ENCODE measurements at regions not wholly inside any gene's neighbourhood (a gene's known extent, or its start where the extent isn't known, plus 50 kb on each side); places are given as distances from the start of the nearest gene placed in this dataset.

- Histone ChIP-seq H3K79me1 (ENCODE audit: insufficient read depth, low read depth, low read length, poor library complexity, severe bottlenecking) (no peaks in the 10 kb centered on the region), H3K27me3 (ENCODE audit: insufficient read depth, low read length) (no peaks in the 10 kb centered on the region), H2BK120ac (ENCODE audit: low read depth, low read length, poor library complexity, severe bottlenecking) (no peak overlapping the region), H3K18ac (ENCODE audit: insufficient read length, low read depth, low read length) (no peak overlapping the region), H3K23me2 (ENCODE audit: insufficient read length, low read depth, low read length, poor library complexity, severe bottlenecking) (no peaks in the 10 kb centered on the region), H3K9me3 (ENCODE audit: control insufficient read depth, low read depth, low read length) (no peaks in the 10 kb centered on the region), H2BK5ac (ENCODE audit: insufficient read length, low read length) (no peak overlapping the region), H3K4me1 (ENCODE audit: insufficient read depth, low read length) (no peaks in the 10 kb centered on the region), H2AFZ (ENCODE audit: low read length) (no peak overlapping the region), H3T11ph (ENCODE audit: low read length) (no peak overlapping the region), H3K56ac (ENCODE audit: insufficient read length, low read depth, low read length) (no peak overlapping the region), H3K23ac (ENCODE audit: insufficient read length, low read depth, low read length) (no peak overlapping the region), H4K91ac (ENCODE audit: insufficient read length, low read depth, low read length) (no peak overlapping the region), H2BK15ac (ENCODE audit: low read depth, low read length) (no peak overlapping the region), H3K79me2 (ENCODE audit: insufficient read depth, low read length) (no peaks in the 10 kb centered on the region), H4K20me1 (ENCODE audit: control insufficient read depth, insufficient read depth, insufficient read length) (no peaks in the 10 kb centered on the region), H3K4me2 (ENCODE audit: insufficient read depth, insufficient read length, low read length) (no peak overlapping the region), H3K4ac (ENCODE audit: low read depth, low read length) (no peak overlapping the region), H3K9ac (ENCODE audit: extremely low read depth, insufficient read length, low read length) (no peak overlapping the region), H4K8ac (replicated peaks; ENCODE audit: insufficient read length, low read depth, low read length) (no peak overlapping the region), H3K27ac (ENCODE audit: insufficient read length, low read depth, low read length) (no peak overlapping the region), H4K5ac (ENCODE audit: insufficient read length, low read depth, low read length) (no peak overlapping the region), H2BK12ac (ENCODE audit: insufficient read length, low read depth, low read length) (no peak overlapping the region), H2BK20ac (ENCODE audit: low read depth, low read length, poor library complexity, severe bottlenecking) (no peak overlapping the region), H2AK5ac (ENCODE audit: insufficient read length, low read length) (no peak overlapping the region), H3K14ac (ENCODE audit: insufficient read depth, low read length) (no peak overlapping the region)
- no peak for TF ChIP-seq CTCF (conservative IDR thresholded peaks at IDR 0.05)
- Mint-ChIP-seq H3K27ac (no peak overlapping the region), H3K4me3 (no peak overlapping the region), H3K27me3 (ENCODE audit: low read depth) (no peaks in the 10 kb centered on the region), H3K36me3 (ENCODE audit: insufficient read depth in 1 of 3, low read depth in 3 of 3) (no peaks in the 10 kb centered on the region), H3K4me1 (no peaks in the 10 kb centered on the region), H3K9me3 (no peaks in the 10 kb centered on the region)
- no peak for DNase-seq
- WGBS (ENCODE audit: extremely low coverage, insufficient read length, low lambda C conversion rate): no CpG with 5 or more reads among the region's 5 CpGs
These were observed 174.9 kb upstream of the DMAC1 start for GRCh38 chr9:7974335-7974960.

Measured in H9 (cell line).